Osteoblast (primary cell): ENCODE measurements at regions not wholly inside any gene's neighbourhood (a gene's known extent, or its start where the extent isn't known, plus 50 kb on each side); places are given as distances from the start of the nearest gene placed in this dataset.

Experiments
- DNase-seq: peaks from one replicate; pipeline ENCODE4 v3.0.0; 2011; ENCODE audit warnings: low spot score, mixed read lengths; ENCODE audit not compliant: insufficient read length; ENCODE audit errors: missing footprints
- H2AFZ ChIP-seq: 2 replicates; pipeline ENCODE4 v1.6.0; 2011; ENCODE audit warnings: mild to moderate bottlenecking, low read length
- H3K27ac ChIP-seq: 2 replicates; pipeline ENCODE4 v1.5.1; 2011; ENCODE audit warnings: mild to moderate bottlenecking, low read depth, low read length, moderate library complexity
- H3K27me3 ChIP-seq: 2 replicates; pipeline ENCODE4 v1.6.0; 2012; ENCODE audit warnings: mild to moderate bottlenecking, control low read depth, inconsistent platforms, low read length, moderate library complexity; ENCODE audit not compliant: insufficient read depth
- H3K36me3 ChIP-seq: 2 replicates; pipeline ENCODE4 v1.5.1; 2011; ENCODE audit warnings: mild to moderate bottlenecking, low read length, control low read depth, moderate library complexity; ENCODE audit not compliant: insufficient read depth
- H3K4me1 ChIP-seq: 2 replicates; pipeline ENCODE4 v1.5.1; 2011; ENCODE audit warnings: mild to moderate bottlenecking, low read length, control low read depth, moderate library complexity; ENCODE audit not compliant: insufficient read depth
- H3K4me2 ChIP-seq: 2 replicates; pipeline ENCODE4 v1.6.0; 2011; ENCODE audit warnings: mild to moderate bottlenecking, low read length; ENCODE audit not compliant: insufficient read depth
- H3K4me3 ChIP-seq: fragments of 200-600 bp; sonication (generic); 3 replicates; pipeline ENCODE4 v1.5.1; 2012; ENCODE audit warnings: mild to moderate bottlenecking, low read length, inconsistent platforms; ENCODE audit not compliant: insufficient read depth
- H3K79me2 ChIP-seq: 2 replicates; pipeline ENCODE4 v1.6.0; 2012; ENCODE audit warnings: mild to moderate bottlenecking, low read length, control low read depth, inconsistent platforms; ENCODE audit not compliant: insufficient read depth
- H3K9me3 ChIP-seq: 2 replicates; pipeline ENCODE4 v1.5.1; 2011; ENCODE audit warnings: low read depth, low read length, control low read depth
- H4K20me1 ChIP-seq: 2 replicates; pipeline ENCODE4 v1.6.0; 2012; ENCODE audit warnings: mild to moderate bottlenecking, low read length, control low read depth; ENCODE audit not compliant: insufficient read depth
- CTCF ChIP-seq: IDR thresholded peaks from 2 replicates; pipeline ENCODE4 v1.5.1; 2011; ENCODE audit warnings: mild to moderate bottlenecking, low read depth, low read length, moderate library complexity; ENCODE audit errors: extremely low read depth

- no peaks in the 10 kb centered on the region for H3K4me1 ChIP-seq
- H3K9me3 ChIP-seq: peaks cover 5% of the 10 kb centered on the region
- no peaks in the 10 kb centered on the region for H4K20me1 ChIP-seq
- no peak overlapping the region for H3K4me3 ChIP-seq
- H3K79me2 ChIP-seq: no peaks in the 10 kb centered on the region
- H3K4me2 ChIP-seq: no peak overlapping the region
- H2AFZ ChIP-seq: no peak overlapping the region
- TF ChIP-seq CTCF: no peak
- H3K36me3 ChIP-seq: no peaks in the 10 kb centered on the region
- H3K27ac ChIP-seq: no peak overlapping the region
- no peaks in the 10 kb centered on the region for H3K27me3 ChIP-seq
- DNase-seq: no peak
These were observed 1406.5 kb upstream of the ACO1 start for GRCh38 chr9:30977965-30978364.

- Histone ChIP-seq H3K27me3 (no peaks in the 10 kb centered on the region), H3K4me2 (no peak overlapping the region), H3K4me3 (no peak overlapping the region), H3K36me3 (no peaks in the 10 kb centered on the region), H2AFZ (no peak overlapping the region), H4K20me1 (no peaks in the 10 kb centered on the region), H3K79me2 (no peaks in the 10 kb centered on the region), H3K27ac (no peak overlapping the region), H3K9me3 (peaks cover 3% of the 10 kb centered on the region), H3K4me1 (no peaks in the 10 kb centered on the region)
- TF ChIP-seq CTCF: no peak
- DNase-seq: no peak
These were observed 1402.1 kb upstream of the ACO1 start for GRCh38 chr9:30982301-30982700.

- Histone ChIP-seq H3K79me2 (no peaks in the 10 kb centered on the region), H3K4me3 (no peak overlapping the region), H3K27ac (no peak overlapping the region), H3K27me3 (no peaks in the 10 kb centered on the region), H3K4me1 (no peaks in the 10 kb centered on the region), H2AFZ (no peak overlapping the region), H4K20me1 (no peaks in the 10 kb centered on the region), H3K4me2 (no peak overlapping the region), H3K9me3 (no peaks in the 10 kb centered on the region), H3K36me3 (no peaks in the 10 kb centered on the region)
- no peak for DNase-seq
- TF ChIP-seq CTCF: no peak
These were observed 1388.3 kb upstream of the ACO1 start for GRCh38 chr9:30995956-30996738.

- no peak overlapping the region for H3K4me2 ChIP-seq
- no peaks in the 10 kb centered on the region for H3K36me3 ChIP-seq
- no peak overlapping the region for H3K27ac ChIP-seq
- no peak overlapping the region for H2AFZ ChIP-seq
- no peaks in the 10 kb centered on the region for H4K20me1 ChIP-seq
- no peak for DNase-seq
- no peaks in the 10 kb centered on the region for H3K27me3 ChIP-seq
- no peaks in the 10 kb centered on the region for H3K79me2 ChIP-seq
- no peaks in the 10 kb centered on the region for H3K9me3 ChIP-seq
- no peak overlapping the region for H3K4me3 ChIP-seq
- no peaks in the 10 kb centered on the region for H3K4me1 ChIP-seq
- TF ChIP-seq CTCF: no peak
These were observed 1387.7 kb upstream of the ACO1 start for GRCh38 chr9:30996761-30997160.
